Breast epithelium (tissue), 4 donors: ENCODE measurements at regions not wholly inside any gene's neighbourhood (a gene's known extent, or its start where the extent isn't known, plus 50 kb on each side); places are given as distances from the start of the nearest gene placed in this dataset.

Source experiments
- DNase-seq, 2 donors: peaks; one replicate each; pipeline ENCODE4 v3.0.0-alpha.2; 2019; ENCODE audit warnings: low spot score in 2 of 2
- H3K27ac ChIP-seq, 2 donors: fragments of 200-600 bp; sonication (generic) in 1 of 2; one replicate each; pipeline ENCODE4 v1.5.1; 2016 to 2019; ENCODE audit warnings: mild to moderate bottlenecking in 1 of 2
- H3K27me3 ChIP-seq, 2 donors: fragments of 200-600 bp; sonication (generic) in 1 of 2; one replicate each; pipeline versions ENCODE4 v1.5.1 to v1.6.0; 2017 to 2019; ENCODE audit warnings: control low read depth in 1 of 2, mild to moderate bottlenecking in 1 of 2
- H3K36me3 ChIP-seq: fragments of 200-600 bp; one replicate; pipeline ENCODE4 v1.5.1; 2019
- H3K4me1 ChIP-seq, 2 donors: fragments of 200-600 bp; sonication (generic); one replicate each; pipeline ENCODE4 v1.5.1; 2016 to 2019; ENCODE audit warnings: control low read depth in 1 of 2
- H3K4me3 ChIP-seq, 3 donors: fragments of 200-600 bp; sonication (generic); 1 replicate in 2 of 3; 2 replicates in 1 of 3; pipeline ENCODE4 v1.5.1; 2016 to 2019; ENCODE audit warnings: mild to moderate bottlenecking in 3 of 3, moderate library complexity in 2 of 3
- H3K9me3 ChIP-seq, 2 donors: fragments of 200-600 bp; sonication (generic) in 1 of 2; one replicate each; pipeline ENCODE4 v1.5.1; 2016 to 2019; ENCODE audit warnings: control low read depth in 1 of 2
- CTCF ChIP-seq, 3 donors: fragments of 450-650 bp; IDR thresholded peaks; one replicate each; pipeline ENCODE4 v1.5.1; 2016 to 2017; ENCODE audit warnings: antibody characterized with exemption in 3 of 3, mild to moderate bottlenecking in 3 of 3, moderate library complexity in 3 of 3
- POLR2A ChIP-seq: fragments of 450-650 bp; IDR thresholded peaks from one replicate; pipeline ENCODE4 v1.6.1; 2016; ENCODE audit warnings: antibody characterized with exemption, mild to moderate bottlenecking, moderate library complexity
- POLR2AphosphoS5 ChIP-seq, 3 donors: sonication (generic); formaldehyde crosslinking; IDR thresholded peaks; one replicate each; pipeline ENCODE4 v1.6.1; 2017; ENCODE audit warnings: antibody characterized with exemption in 3 of 3
- intact Hi-C: fragments of 100-400 bp; cut with DNase I; formaldehyde crosslinking; loops from one replicate; pipeline ENCODE4 v1.15.1; 2023; ENCODE audit warnings: low total_unique reads

- no peak for TF ChIP-seq POLR2AphosphoS5 (IDR thresholded peaks at IDR 0.05)
- no peak for TF ChIP-seq POLR2A
- TF ChIP-seq CTCF (IDR thresholded peaks at IDR 0.05): no peak
- DNase-seq: no peak
- intact Hi-C loops: no loop called here
- H3K27me3 ChIP-seq: no peaks in the 10 kb centered on the region
- no peak overlapping the region for H3K27ac ChIP-seq
- no peaks in the 10 kb centered on the region for H3K36me3 ChIP-seq
- H3K9me3 ChIP-seq: no peaks in the 10 kb centered on the region
- H3K4me1 ChIP-seq: no peaks in the 10 kb centered on the region
- no peak overlapping the region for H3K4me3 ChIP-seq
Measured at GRCh38 chr20:7629880-7630279, 310.4 kb downstream of the HAO1 start.

GRCh38 chr20:7637184-7637583, 303.1 kb downstream of the HAO1 start:
- Histone ChIP-seq H3K9me3 (no peaks in the 10 kb centered on the region), H3K27me3 (no peaks in the 10 kb centered on the region), H3K4me3 (no peak overlapping the region), H3K36me3 (no peaks in the 10 kb centered on the region), H3K4me1 (no peaks in the 10 kb centered on the region), H3K27ac (no peak overlapping the region)
- DNase-seq: no peak
- TF ChIP-seq CTCF (IDR thresholded peaks at IDR 0.05) (no peak), POLR2AphosphoS5 (IDR thresholded peaks at IDR 0.05) (no peak), POLR2A (no peak)
- intact Hi-C loops: no loop called here

- intact Hi-C loops: no loop called here
- no peaks in the 10 kb centered on the region for H3K27me3 ChIP-seq
- H3K36me3 ChIP-seq: no peaks in the 10 kb centered on the region
- TF ChIP-seq POLR2A (no peak), CTCF (IDR thresholded peaks at IDR 0.05) (no peak), POLR2AphosphoS5 (IDR thresholded peaks at IDR 0.05) (no peak)
- H3K4me3 ChIP-seq: no peak overlapping the region
- no peak for DNase-seq
- peaks cover 5 to 6% of the 10 kb centered on the region in 2 donors for H3K9me3 ChIP-seq
- no peaks in the 10 kb centered on the region for H3K4me1 ChIP-seq
- no peak overlapping the region for H3K27ac ChIP-seq
Measured at GRCh38 chr20:7650086-7650879, 290.0 kb downstream of the HAO1 start.

GRCh38 chr20:7654231-7654630, 286.0 kb downstream of the HAO1 start:
- H3K27me3 ChIP-seq: no peaks in the 10 kb centered on the region
- TF ChIP-seq CTCF (IDR thresholded peaks at IDR 0.05) (no peak), POLR2AphosphoS5 (IDR thresholded peaks at IDR 0.05) (no peak), POLR2A (no peak)
- H3K36me3 ChIP-seq: no peaks in the 10 kb centered on the region
- no peak for DNase-seq
- H3K9me3 ChIP-seq: no peaks in the 10 kb centered on the region
- intact Hi-C loops: no loop called here
- H3K27ac ChIP-seq: no peak overlapping the region
- H3K4me1 ChIP-seq: no peaks in the 10 kb centered on the region
- H3K4me3 ChIP-seq: no peak overlapping the region

- no peaks in the 10 kb centered on the region for H3K4me1 ChIP-seq
- H3K9me3 ChIP-seq: no peaks in the 10 kb centered on the region
- intact Hi-C loops: no loop called here
- no peaks in the 10 kb centered on the region for H3K27me3 ChIP-seq
- H3K4me3 ChIP-seq: no peak overlapping the region
- H3K27ac ChIP-seq: no peak overlapping the region
- no peak for DNase-seq
- TF ChIP-seq POLR2A (no peak), CTCF (IDR thresholded peaks at IDR 0.05) (no peak), POLR2AphosphoS5 (IDR thresholded peaks at IDR 0.05) (no peak)
- no peaks in the 10 kb centered on the region for H3K36me3 ChIP-seq
Measured at GRCh38 chr20:7656687-7657467, 283.4 kb downstream of the HAO1 start.
